ENCODE measurements at regions not wholly inside any gene's neighbourhood (a gene's known extent, or its start where the extent isn't known, plus 50 kb on each side); places are given as distances from the start of the nearest gene placed in this dataset.

GRCh38 chr22:22075382-22076163 lies 93.0 kb upstream of the TOP3B start:
- Histone ChIP-seq H3K27me3 (no peaks in the 10 kb centered on the region), H3K4me3 (no peak overlapping the region), H3K27ac (no peak overlapping the region), H3K4me1 (no peaks in the 10 kb centered on the region), H3K9me3 (no peaks in the 10 kb centered on the region), H3K36me3 (no peaks in the 10 kb centered on the region)
- intact Hi-C loops (cut with DNase I): no loop called here
- no peak for DNase-seq (ENCODE audit: low spot score in 2 of 2)
- TF ChIP-seq CTCF (IDR thresholded peaks at IDR 0.05): no peak

GRCh38 chr22:22074634-22075381 lies 92.2 kb upstream of the TOP3B start:
- Histone ChIP-seq H3K27me3 (no peaks in the 10 kb centered on the region), H3K9me3 (no peaks in the 10 kb centered on the region), H3K4me1 (no peaks in the 10 kb centered on the region), H3K36me3 (no peaks in the 10 kb centered on the region), H3K27ac (no peak overlapping the region), H3K4me3 (no peak overlapping the region)
- intact Hi-C loops (cut with DNase I): no loop called here
- DNase-seq (ENCODE audit: low spot score in 2 of 2): peak in 1 of 2 donors; percentile 59
- no peak for TF ChIP-seq CTCF (IDR thresholded peaks at IDR 0.05)

GRCh38 chr22:22073769-22074561 lies 91.4 kb upstream of the TOP3B start:
- Histone ChIP-seq H3K27ac (no peak overlapping the region), H3K36me3 (no peaks in the 10 kb centered on the region), H3K4me3 (no peak overlapping the region), H3K27me3 (no peaks in the 10 kb centered on the region), H3K9me3 (no peaks in the 10 kb centered on the region), H3K4me1 (no peaks in the 10 kb centered on the region)
- TF ChIP-seq CTCF (IDR thresholded peaks at IDR 0.05): no peak
- intact Hi-C loops (cut with DNase I): no loop called here
- DNase-seq (ENCODE audit: low spot score in 2 of 2): peak in 1 of 2 donors; percentile 35

- TF ChIP-seq CTCF (IDR thresholded peaks at IDR 0.05): no peak
- Histone ChIP-seq H3K36me3 (no peaks in the 10 kb centered on the region), H3K27me3 (no peaks in the 10 kb centered on the region), H3K27ac (no peak overlapping the region), H3K9me3 (no peaks in the 10 kb centered on the region), H3K4me3 (no peak overlapping the region), H3K4me1 (no peaks in the 10 kb centered on the region)
- DNase-seq (ENCODE audit: low spot score in 2 of 2): no peak
- intact Hi-C loops (cut with DNase I): no loop called here
Measured at GRCh38 chr22:22072169-22072836, 89.7 kb upstream of the TOP3B start.

GRCh38 chr22:22071455-22071854 lies 88.9 kb upstream of the TOP3B start:
- H3K27me3 ChIP-seq: no peaks in the 10 kb centered on the region
- no peak for DNase-seq (ENCODE audit: low spot score in 2 of 2)
- H3K9me3 ChIP-seq: no peaks in the 10 kb centered on the region
- no peak overlapping the region for H3K27ac ChIP-seq
- intact Hi-C loops (cut with DNase I): no loop called here
- H3K4me3 ChIP-seq: no peak overlapping the region
- no peaks in the 10 kb centered on the region for H3K4me1 ChIP-seq
- no peaks in the 10 kb centered on the region for H3K36me3 ChIP-seq
- no peak for TF ChIP-seq CTCF (IDR thresholded peaks at IDR 0.05)
